GM04503 (cell line): ENCODE measurements at regions not wholly inside any gene's neighbourhood (a gene's known extent, or its start where the extent isn't known, plus 50 kb on each side); places are given as distances from the start of the nearest gene placed in this dataset.

ENCODE experiments used
- DNase-seq: peaks from one replicate; pipeline ENCODE4 v3.0.0-alpha.2; 2012; ENCODE audit warnings: low read depth

DNA sequence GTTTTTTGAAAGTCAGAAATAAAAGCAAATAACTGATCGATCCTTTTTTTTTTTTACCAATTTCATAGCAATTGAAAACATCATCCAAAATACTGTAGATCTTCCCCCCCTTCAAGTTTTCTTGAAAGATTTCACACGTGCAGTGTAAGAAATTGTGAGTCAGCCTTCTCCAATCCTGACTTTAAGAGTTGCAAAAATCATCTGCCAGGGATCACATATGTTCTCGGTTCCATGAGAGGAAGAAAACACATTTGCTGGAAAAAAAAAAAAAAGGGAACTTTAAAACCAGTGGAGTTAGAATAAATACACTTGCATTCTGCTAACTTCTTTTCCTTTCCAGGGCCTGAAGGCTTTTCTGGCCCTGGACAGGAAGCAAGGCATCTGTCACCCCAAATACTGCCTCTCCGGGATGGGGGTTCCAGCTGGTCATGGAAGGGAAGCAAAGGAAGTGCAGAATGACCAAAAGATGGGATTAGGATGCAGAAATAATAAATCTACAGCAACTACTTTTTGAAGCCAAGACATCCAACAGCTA lies 198.4 kb upstream of the KIAA1217 start:
- DNase-seq: no peak

DNA sequence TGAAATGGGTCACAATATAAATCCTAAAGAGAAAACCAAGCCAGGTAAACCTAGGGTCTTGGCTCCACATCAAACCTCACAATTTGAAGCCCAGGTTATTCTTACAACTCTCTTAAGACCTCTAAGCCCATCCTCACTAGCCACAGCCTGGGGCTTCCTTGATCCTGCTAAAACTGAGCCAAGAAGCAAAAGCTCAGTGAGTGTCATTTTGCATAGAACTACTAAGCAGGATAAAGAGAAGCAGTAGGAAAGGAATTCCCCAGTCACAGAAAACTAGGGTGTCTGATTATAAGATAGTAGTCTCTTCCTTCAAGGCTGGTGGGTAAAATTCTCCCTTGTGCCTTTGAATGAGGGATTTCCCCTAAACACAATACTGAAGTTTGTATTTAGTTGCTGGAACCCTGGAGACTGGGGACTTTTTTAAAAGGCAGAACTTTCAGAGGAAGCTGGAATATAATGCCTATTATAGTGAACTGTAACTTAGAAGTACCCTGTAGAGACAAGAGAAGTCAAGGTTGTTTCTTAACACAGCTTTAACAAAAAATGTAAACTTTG lies 196.6 kb upstream of the KIAA1217 start:
- no peak for DNase-seq

DNA sequence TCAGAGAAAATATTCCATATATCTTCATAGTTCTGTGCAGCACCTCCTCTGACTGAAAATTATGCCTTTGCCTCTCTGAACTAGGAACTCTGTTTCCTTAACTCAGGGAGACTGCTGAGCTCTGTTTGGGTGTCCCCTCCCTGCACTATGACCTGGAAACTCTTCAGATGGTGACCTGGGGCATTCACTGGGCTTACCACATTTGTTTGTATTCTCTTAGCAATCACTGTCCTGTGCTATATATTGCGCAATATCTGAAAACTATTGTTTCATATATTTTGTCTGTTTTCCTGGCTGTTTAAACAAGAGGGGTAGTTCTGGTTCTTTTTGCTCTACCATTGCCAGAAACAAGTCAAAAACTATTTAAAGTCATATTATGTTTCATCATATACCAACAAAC lies 181.8 kb upstream of the KIAA1217 start:
- no peak for DNase-seq

DNA sequence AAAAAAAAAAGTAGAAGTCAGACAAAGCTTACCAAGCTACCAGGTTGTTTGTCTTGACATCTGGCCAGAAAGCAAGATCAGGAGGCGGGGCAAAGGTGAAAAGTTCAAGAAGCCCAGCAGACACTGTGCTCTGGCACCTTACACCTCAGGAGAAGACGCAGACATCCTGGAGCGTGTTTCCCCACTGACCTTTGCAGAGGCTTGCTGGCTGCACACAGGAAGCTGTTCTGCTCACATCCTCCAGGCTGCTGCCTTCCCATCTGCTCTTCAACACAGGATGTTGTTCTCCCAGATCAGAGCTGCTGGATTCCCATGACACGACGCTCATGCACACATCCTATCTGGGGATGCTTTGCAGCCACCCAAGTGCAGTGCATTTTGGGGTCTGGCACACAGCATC lies 174.4 kb upstream of the KIAA1217 start:
- no peak for DNase-seq

DNA sequence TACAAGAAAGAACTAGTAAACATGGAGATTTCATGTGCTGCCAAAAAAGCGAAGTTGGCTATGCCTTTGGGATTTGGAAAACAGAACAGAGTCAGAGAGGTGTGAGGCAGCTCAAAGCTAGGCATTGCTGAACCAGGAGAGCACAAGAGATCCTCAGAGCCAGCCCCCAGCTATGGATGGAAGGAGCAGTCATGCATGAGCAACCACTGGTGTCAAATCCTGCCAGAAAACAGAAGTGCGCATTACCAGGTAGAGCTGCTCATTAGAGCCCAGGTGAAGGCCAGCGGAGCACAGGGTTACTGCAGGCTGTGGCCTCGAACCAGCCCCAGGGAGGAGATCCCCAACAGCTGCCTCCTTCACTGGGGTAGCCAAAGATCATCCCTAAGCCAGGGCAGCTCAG lies 173.2 kb upstream of the KIAA1217 start:
- DNase-seq: no peak

DNA sequence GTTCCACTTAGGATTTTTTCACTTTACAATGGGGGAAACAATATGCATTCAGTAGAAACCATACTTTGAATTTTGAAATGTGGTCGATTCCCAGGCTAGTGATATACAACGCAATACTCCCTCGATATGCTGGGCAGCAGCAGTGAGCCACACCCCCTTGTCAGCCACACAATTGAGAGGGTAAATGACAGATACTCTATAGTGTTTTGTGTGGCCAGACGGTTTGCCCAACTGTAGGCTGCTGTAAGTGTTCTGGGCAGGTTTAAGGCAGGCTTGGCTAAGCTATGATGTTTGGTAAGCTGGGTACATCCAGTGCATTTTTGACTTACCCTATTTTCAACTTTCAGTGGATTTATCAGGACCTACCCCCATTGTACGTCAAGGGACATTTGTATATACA lies 169.6 kb upstream of the KIAA1217 start:
- no peak for DNase-seq

DNA sequence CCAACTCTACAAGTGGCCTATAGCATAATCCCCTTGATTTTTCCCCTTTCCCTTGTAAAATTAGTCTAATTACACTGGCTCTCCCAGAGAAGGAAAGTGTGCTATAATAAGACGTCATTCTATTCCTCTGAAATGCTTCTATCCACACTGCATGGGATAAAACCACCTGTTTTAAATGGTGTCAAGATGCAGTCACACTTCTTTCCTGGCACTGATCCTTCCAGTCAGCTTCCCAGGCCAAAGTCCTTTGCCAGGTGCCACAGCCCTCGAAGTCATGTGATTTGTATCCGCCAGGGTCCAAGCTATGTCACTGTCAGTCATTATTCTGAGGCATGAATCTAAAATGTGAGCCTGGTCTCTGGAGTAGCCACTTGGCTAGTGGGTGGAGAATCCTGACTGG lies 169.0 kb upstream of the KIAA1217 start:
- DNase-seq: no peak

DNA sequence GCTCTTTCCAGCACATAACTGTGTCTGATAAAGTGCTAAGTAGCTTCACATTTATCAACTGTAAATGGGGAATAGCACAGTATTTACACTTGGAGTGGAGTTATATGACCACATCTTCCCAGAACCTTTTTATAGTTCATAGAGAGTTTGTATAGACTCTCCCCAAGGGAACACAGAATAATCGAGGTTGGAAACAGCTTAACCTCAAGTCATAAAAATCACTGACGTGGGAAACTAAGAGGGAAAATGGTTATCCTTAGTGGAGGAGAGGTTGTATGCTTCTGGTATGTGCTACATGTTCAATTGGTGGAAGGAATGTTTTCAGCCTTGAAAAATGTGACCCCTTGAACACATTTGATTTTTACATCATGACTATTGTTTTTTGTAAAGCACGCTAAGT lies 167.9 kb upstream of the KIAA1217 start:
- no peak for DNase-seq

DNA sequence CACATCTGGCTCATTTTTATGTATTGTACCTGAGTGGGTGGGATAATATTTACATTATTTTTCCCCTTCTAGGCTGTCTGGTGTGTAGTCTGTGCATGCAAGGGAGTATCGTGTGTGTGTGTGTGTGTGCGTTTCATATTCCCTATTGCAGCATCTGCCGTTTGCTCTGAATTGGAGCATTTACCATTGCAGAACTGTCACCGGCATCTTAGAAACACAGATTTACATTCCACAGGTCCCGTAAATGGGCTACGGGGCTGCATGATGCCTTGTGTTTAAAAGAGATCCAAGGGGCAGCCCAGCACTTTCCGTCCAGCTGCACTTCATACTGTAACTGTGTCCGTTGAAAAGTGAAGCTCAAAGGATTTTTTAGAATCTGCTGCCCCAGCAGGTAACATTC lies 167.1 kb upstream of the KIAA1217 start:
- no peak for DNase-seq

DNA sequence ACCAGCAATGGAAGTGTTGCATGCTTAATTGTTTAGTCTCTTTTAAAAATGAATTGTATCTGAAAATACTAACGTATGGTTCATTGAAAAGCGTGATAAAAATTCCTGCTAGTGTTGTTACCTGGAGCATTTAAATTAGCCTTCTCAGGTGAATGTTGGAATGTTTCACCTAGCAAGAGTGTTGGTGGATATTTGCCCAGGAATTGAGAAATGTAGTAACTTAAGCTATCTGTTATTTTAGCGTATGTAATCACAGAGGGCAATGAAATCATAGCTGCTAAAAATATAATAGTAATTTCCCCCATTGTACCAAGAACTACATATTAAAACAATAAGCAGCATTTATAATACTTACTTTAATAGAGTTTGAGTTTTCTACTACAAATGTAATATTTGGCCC lies 166.1 kb upstream of the KIAA1217 start:
- DNase-seq: no peak

DNA sequence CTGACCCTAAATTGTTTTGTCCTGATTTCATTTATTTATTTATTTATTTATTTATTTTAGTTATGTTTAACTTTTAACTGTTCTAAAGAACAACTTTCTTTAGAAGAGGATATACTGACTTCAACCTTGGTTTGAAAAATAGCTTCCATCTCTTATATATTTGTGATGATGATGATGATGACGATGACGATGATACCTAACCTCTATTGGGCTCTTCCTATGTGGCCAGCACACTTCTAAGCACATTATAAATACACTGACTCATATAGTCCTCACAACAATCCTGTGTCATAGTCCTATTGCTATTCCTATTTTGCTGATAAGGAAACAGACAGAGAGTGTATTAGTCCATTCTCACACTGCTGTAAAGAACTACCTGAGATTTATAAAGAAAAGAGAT lies 162.9 kb upstream of the KIAA1217 start:
- no peak for DNase-seq

DNA sequence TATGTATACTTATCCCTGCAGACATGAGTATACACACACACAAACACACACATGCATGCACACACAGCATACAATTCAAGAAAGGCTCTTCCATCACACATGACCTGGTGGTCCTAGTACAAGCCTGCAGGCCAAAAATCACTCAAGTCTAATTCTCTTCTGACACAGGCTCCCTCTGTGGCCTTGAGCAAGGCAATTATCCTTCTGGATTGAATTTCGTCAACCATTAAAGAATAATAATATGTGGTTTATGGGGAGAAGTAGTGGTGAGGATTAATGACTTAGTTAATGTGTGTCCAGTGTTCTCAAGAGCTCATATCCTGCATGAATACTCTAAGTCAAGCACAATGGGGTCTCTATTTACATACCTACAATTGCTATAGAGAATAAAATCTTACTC lies 161.8 kb upstream of the KIAA1217 start:
- no peak for DNase-seq

DNA sequence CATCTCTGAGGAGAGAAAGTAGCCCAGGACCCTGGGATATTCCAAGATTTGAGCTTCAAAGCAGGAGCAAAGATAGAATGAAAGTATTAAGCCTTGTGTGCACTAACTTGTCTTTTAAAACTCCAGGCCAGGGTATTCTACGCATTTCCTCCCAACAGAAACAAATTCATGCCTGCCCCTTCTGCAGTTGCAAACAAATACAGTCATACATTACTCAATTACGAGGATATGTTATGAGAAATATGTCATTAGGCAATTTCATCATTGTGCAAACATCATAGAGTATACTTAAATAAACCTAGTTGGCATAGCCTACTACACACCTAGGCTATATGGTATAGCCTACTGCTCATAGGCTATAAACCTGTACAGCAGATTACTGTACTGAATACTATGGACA lies 154.5 kb upstream of the KIAA1217 start:
- no peak for DNase-seq

DNA sequence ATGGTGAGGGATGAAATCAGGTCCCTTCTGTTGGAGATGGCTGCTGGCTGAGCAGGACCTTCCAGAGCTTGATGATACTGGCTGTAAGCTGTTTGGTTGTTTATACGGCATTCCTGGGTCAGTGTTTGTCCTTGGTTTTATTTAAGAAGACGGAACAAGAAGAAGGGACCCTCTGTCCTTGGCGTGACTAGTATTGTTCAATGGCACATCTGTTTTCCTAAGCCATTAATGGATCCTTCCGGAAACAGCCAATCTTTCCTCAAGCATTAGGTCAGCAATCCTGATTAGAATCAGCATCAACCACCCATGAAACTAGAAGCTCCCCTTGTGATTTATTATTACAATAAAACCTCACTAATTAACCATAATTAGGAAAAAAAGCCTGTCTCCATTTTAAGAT lies 128.7 kb upstream of the KIAA1217 start:
- DNase-seq: no peak

DNA sequence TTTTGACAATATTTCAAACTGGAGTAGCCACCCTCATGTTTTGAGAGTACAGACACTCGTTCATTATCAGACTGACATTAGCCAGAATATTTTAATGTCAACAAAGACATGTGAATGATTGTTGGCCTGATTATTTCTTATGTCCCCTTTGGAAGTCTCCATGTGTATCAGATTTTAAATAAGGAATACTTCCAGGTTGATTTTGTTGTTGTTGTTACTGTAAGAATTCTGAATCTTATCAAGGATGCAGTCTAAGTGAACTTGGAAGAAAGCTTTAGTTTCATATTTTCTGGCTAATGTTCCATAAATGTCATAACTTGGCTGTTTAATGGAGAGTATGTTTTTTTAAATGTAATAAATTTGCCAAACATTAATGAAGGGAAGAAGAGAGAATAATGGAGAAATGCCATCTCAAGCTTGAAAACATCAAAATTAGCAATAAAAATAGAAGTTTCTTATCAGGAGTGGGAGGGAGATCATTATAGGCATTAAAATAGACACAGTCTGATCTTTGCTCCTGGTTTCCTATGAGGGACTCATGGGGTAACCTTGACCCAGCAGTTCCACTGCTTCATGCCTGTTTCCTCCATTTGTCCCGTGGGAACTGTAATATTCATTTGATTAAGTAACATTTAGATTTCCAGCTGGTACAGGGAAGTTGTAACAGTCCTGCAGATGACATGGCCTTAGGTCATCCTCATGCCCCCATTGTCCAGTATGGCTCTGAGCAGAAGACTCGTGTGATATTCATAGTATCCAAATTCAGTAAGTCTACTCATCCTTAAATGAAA lies 122.4 kb upstream of the KIAA1217 start:
- DNase-seq: no peak

DNA sequence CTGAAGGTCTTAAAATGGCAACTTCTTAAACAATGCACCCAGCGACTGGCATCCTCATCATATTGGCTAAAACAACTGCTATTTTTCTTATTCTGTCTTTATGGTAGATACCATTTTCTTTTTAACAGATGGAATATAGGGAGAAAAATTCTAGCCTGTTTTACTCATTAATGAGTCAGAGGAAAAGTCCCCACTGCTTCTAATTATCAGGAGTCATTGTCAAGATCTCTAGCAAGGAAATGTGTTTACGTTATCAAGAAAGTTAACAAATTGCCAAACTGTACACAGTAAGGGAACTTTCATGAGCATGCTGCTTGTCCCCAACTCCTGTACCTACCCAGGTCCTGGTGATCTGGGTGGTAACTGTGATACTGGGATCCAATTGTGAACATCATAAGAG lies 117.7 kb upstream of the KIAA1217 start:
- DNase-seq: no peak

DNA sequence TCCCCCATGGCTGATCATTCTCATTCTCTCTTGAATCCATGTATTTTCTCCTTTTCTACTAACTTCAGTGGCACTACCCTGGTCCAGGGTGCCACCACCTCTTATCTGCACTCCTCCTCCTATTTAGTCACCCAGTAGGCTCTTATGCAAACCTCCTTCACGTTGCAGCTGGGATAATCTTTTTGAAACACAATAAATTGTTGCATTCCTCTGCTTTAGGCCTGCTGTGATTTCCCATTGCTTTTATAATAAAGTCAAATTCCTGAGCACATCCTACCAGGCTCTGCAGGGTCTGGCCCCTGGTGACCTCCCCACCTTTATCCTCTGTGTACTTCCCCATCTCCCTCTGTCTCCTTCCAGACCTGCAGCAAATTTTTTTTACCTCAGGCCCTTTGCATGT lies 112.7 kb upstream of the KIAA1217 start:
- no peak for DNase-seq

DNA sequence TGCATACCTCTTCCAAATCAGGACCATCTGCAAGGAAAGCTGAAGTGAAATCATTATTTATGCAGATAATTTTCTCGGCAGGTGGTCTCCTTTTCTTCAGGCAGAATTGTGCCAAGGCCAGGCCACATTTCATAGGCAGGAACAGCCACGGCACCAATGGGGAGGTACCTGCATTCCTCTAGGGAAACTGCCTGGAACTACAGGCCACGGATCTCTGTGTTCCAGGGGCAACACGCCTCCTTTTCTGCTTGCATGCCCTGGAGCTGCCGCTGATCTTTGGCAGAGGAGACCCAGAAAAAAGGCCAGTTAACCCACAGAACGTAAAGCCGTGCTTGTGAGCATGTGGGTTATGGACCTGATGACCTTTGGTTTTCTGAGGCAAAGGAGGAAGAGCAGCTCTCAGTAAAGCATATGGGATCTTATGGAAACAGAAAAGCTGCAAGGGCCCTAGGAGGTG lies 111.2 kb upstream of the KIAA1217 start:
- DNase-seq: no peak

DNA sequence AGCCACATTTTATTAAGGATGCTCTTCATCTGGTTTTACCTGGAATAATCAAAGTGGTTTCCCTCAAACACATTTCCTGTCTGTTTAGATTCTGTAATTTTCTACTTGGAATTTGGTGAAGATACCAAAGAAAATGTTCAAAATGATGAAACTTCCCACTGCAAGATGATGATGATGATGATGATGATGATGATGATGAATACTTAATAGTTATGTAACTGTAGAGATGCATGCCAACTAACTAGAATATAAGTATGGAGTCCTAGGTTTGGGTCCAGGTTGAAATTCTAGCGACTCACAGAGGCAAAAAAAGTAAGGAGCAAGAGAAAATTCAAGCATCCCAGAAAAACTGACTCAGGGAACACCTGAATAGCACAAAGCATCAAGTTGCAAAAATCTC lies 104.0 kb upstream of the KIAA1217 start:
- no peak for DNase-seq

DNA sequence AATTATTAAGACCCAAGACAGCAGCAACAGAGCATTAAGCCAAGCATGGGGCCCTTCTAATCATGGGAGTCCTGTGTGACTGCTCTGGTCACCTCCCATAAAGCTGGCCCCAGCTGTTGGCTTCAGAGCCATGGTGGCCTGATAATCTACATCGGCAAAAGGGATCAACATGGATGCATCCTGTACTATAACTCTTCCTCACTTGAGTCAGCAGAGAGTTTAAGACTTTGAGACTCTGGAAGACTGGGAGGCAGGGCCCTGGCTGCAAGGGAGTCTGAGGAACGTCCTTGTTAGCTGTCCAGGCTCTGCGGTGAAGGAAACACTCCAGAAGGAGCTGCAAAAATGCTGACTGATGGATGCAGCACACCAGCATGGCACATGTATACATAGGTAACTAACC lies 95.0 kb upstream of the KIAA1217 start:
- no peak for DNase-seq

DNA sequence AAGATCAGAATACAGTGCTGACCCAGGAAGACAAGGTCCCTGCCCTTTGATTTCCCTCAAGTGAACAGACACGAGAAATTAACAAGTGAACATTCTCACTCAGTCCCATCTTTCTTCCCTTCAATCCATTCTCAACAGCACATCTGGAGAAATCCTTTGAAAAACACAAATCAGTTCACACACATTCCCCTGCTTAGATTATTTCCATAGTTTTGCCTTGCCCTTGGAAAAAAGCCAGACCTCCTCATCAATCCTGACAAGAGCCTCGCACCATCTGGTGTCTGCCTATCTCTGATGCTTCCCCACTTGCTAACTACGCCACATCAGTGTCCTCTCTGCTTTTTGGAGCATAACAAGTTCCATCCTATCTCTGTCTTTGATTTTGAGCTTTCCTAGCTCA lies 94.4 kb upstream of the KIAA1217 start:
- DNase-seq: no peak

DNA sequence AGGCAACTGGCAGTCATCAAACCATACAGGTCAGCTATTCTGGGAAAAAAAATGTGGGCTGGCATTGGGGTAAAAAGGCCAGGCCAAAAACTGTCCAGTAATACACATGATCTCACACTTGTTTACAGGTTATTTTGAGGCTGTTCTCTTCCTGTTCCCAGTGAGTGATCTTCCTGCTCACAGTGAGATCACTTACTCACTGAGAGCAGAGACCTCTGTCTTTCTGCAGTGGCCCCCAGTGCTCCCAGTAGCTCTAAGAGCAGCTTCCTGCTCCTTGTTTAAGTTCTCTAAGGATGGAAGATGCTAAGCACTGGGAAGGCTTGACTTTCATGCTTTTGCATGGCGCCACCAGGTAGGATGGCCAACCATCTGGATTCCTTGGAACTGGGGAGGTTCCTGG lies 93.5 kb upstream of the KIAA1217 start:
- no peak for DNase-seq

DNA sequence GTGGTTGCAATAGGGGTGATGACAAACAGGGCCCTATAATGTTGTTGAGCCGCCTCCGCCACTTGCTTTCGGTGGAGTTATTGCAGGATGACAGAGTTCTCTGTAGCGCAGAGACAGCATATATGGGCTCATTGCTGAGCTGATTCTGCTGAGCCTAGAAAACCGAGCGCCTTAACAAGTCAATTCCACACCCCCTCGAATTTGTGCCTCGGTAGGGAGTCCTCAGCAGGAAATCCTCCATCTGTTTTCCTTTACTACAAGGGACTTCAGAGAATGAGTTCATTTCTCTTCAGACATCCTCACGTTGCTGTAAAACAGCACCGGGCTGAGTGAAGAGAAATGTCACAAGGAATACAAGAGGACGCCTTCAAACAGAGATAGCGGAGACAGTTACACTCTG lies 90.7 kb upstream of the KIAA1217 start:
- DNase-seq: no peak

DNA sequence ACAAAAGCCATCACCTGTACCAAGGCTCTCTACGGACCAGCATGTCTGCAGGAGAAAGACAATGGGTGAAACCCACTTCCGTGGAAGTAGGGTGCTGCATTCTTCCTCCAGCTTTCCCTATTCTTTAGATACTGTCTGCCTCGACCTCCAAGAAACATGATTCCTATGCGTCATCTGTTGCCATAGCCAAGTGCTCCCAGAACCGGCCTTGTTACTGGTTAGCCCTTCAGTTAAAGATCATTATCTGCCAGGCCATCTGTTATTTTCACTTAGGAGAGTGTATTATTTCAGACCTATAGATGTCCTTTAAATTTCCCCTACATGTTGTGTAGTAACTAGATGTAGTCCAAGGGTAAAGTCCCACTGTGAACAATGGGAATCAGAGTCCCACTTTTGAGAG lies 89.0 kb upstream of the KIAA1217 start:
- no peak for DNase-seq
